ENCODE measurements at regions not wholly inside any gene's neighbourhood (a gene's known extent, or its start where the extent isn't known, plus 50 kb on each side); places are given as distances from the start of the nearest gene placed in this dataset.
"Not testable (repeated sequence)": the region's sequence is repeated elsewhere in the genome, so short reads cannot be mapped to it uniquely, and the experiment has no call there.

DNA sequence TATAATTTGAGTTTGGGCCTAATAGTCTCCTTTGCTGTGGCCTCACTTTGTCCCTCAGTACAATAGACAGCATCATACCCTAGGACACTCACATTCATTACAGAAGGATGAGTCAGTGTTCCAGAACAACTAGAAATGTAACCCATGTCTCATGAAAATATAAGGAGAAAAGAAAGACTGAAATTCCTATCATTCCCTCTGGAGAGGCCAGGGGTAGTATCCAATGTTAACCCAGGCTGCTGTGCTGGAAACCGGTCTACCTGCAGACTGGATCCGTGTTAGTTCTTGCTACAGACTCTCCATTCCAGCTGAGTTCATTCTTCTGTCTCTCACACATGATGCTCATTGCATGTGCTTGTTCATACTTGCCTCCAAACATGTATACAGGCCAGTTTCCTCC is 75.8 kb upstream of the HOXC13 start:
- Histone ChIP-seq H3K27me3 (no peaks in the 10 kb centered on the region; a peak in 1 of 22 replicates), H3K4me2 (no peak overlapping the region), H3K4me3 (no peak overlapping the region), H3K36me3 (no peaks in the 10 kb centered on the region), H3K9ac (no peak overlapping the region), H3K4me1 (no peaks in the 10 kb centered on the region), H3K9me3 (replicated peaks in 1 of 11) (no peaks in the 10 kb centered on the region), H4K20me1 (no peaks in the 10 kb centered on the region), H3K27ac (no peak overlapping the region)
- TF ChIP-seq Cebpa-rat (IDR thresholded peaks at IDR 0.05), result no peak

DNA sequence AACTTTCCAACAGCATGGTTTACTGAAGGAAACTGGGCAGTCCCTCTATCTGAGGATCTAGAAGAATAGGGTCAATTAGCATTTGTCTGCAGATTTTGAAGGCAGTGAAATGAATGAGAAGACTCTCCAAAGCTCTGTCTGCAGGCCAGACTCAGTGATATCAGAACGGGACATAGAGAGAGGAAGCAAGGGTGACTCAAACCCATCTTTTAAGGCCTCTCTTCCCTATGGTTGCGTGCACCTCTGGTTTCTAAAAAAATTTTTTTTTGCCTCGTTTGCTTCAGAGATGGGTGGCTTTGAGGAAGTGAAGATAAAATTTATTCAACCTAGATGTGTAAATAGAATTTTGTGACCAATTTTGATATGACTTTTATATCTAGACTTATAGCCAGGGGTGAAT is 71.9 kb upstream of the HOXC13 start:
- Histone ChIP-seq H3K36me3 (no peaks in the 10 kb centered on the region), H3K9me3 (replicated peaks in 1 of 11) (no peaks in the 10 kb centered on the region), H3K27ac (no peak overlapping the region), H3K4me2 (no peak overlapping the region), H3K9ac (no peak overlapping the region), H3K4me3 (no peak overlapping the region), H4K20me1 (no peaks in the 10 kb centered on the region), H3K4me1 (no peaks in the 10 kb centered on the region), H3K27me3 (no peaks in the 10 kb centered on the region; a peak in 1 of 22 replicates)
- no peak for TF ChIP-seq Cebpa-rat (IDR thresholded peaks at IDR 0.05)

DNA sequence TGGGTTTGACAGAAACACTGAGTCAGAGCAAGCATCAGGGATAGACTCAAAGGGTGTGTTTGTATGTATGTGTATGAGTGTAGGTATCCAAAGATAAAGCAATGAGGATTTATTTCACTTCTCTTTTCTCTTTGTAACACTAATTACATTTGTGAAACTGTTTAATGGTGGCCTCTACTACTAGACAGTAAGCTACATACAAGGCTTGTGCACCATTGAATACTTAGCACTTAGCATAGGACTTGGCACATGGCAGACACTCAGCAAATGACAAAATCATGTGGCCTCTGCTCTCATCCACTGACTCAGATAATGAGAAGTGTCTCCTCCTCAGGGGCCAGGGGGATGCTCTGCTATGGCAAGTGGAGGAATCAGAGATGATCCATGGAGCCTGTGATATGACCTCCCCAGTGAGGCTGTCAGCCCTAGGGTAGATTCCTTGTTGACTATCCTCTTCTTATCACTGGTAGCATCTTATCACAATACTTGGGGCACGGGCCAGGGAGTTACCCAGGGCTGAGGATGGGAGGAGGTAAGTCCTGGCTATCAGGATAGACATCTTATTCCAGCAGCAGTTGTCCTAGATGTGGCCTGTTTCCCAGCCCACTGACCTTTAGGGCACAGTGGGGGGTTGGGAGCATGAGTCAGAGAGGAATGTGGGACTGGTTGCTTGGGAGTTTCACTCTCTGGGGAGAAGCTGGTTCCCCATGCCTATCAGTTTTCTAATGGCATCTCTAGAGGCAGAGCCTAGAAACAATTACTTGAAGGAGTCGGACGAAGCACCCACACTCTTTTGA is 71.2 kb upstream of the HOXC13 start:
- Histone ChIP-seq H3K4me2 (no peak overlapping the region), H3K36me3 (no peaks in the 10 kb centered on the region), H4K20me1 (no peaks in the 10 kb centered on the region), H3K9me3 (replicated peaks in 1 of 11) (no peaks in the 10 kb centered on the region), H3K4me3 (no peak overlapping the region), H3K4me1 (no peaks in the 10 kb centered on the region), H3K27me3 (no peaks in the 10 kb centered on the region; a peak in 1 of 22 replicates), H3K27ac (no peak overlapping the region), H3K9ac (no peak overlapping the region)
- no peak for TF ChIP-seq Cebpa-rat (IDR thresholded peaks at IDR 0.05)

DNA sequence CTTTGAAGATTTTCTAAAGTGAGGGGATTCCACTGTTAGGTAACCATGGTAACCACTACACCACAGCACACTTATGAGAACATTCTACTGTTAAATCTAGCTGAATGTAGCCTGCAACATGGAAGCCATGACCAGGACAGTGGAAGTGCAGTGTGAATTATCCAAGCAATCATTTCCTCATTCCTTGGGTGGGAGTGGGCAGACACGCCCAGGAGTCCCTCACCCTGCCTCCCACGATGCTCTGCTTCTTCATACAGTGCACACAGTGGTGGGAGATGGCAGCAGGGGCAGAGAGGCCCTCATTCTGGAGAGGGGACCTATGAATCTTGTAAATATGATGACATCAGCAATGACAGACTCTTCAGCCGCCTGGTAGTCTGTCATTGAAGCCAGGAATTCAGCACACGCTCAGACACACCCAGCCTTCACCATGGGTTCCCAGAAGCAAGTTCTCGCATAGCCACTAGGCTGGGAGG is 70.1 kb upstream of the HOXC13 start:
- no peaks in the 10 kb centered on the region; a peak in 1 of 22 replicates for H3K27me3 ChIP-seq
- H3K4me2 ChIP-seq, result no peak overlapping the region
- H4K20me1 ChIP-seq, result no peaks in the 10 kb centered on the region
- H3K4me1 ChIP-seq, result no peaks in the 10 kb centered on the region
- no peak overlapping the region for H3K27ac ChIP-seq
- no peak overlapping the region for H3K9ac ChIP-seq
- H3K4me3 ChIP-seq, result no peak overlapping the region
- no peak for TF ChIP-seq Cebpa-rat (IDR thresholded peaks at IDR 0.05)
- no peaks in the 10 kb centered on the region for H3K9me3 ChIP-seq (replicated peaks in 1 of 11)
- H3K36me3 ChIP-seq, result no peaks in the 10 kb centered on the region

DNA sequence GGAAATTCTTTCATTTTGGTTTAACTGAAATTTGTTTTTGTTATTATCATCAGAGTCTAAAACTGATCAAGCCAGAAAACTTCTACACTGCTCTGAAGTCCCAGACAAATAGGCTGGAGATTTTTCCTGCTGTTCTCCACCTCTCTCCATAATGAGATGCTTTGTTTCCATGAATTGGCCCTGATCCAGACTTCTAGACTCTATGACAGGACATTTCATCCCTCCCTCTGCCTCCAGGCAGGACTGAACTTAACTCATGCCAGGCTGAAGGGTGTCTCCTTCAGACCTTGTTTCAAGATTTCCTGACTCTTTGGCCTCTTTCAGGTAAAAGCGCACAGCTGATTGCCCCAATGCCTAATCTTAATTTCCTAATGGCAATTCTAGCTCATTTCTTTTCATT is 69.1 kb upstream of the HOXC13 start:
- Histone ChIP-seq H3K9ac (no peak overlapping the region), H3K27ac (no peak overlapping the region), H3K27me3 (no peaks in the 10 kb centered on the region; a peak in 1 of 22 replicates), H3K4me3 (no peak overlapping the region), H4K20me1 (no peaks in the 10 kb centered on the region), H3K4me2 (no peak overlapping the region), H3K36me3 (no peaks in the 10 kb centered on the region), H3K9me3 (replicated peaks in 1 of 11) (no peaks in the 10 kb centered on the region), H3K4me1 (no peaks in the 10 kb centered on the region)
- no peak for TF ChIP-seq Cebpa-rat (IDR thresholded peaks at IDR 0.05)

DNA sequence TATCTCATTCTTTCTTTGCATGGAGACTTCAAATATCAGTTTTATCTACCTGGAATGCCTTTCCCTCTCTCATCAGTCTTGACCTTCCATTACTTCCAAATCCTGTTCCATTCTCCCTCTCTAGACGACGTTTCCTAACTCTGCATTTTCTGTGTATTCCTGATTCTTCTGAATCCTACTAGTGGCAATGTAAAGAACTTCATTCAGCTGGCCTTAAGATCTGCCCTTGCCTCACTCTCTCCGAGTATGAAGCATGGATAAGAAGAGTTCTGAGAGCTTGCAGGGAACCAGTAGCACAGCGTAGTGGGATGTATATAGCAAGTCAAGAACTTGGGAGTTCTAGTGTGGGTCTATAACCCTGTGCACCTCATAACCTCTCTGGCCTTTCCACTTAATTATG is 68.5 kb upstream of the HOXC13 start:
- Histone ChIP-seq H3K4me1 (no peaks in the 10 kb centered on the region), H4K20me1 (no peaks in the 10 kb centered on the region), H3K4me2 (no peak overlapping the region), H3K9ac (no peak overlapping the region), H3K36me3 (no peaks in the 10 kb centered on the region), H3K27me3 (no peaks in the 10 kb centered on the region), H3K4me3 (no peak overlapping the region), H3K27ac (no peak overlapping the region), H3K9me3 (replicated peaks in 1 of 11) (no peaks in the 10 kb centered on the region)
- TF ChIP-seq Cebpa-rat (IDR thresholded peaks at IDR 0.05), result no peak

DNA sequence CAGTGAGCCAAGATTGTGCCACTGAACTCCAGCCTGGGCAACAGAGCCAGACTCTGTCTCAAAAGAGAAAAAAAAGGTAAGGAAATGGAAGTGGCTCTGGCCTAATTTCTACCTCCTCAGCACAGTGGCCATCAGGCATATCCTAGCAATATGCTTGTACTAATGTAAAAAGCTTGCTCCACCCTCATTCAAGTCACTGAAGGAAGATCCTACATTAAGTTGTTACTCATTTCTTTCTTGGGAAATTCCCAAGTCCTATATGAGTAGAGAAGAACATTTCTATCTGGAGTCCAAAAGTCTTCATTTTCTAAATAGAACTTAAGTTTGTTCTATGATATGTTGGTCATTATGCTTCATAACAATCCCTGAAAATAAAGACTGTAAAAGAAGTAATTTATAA is 67.3 kb upstream of the HOXC13 start:
- Histone ChIP-seq H3K27ac (no peak overlapping the region), H3K27me3 (no peaks in the 10 kb centered on the region), H3K4me2 (no peak overlapping the region), H3K9me3 (replicated peaks in 1 of 11) (no peaks in the 10 kb centered on the region), H3K4me1 (no peaks in the 10 kb centered on the region), H3K36me3 (no peaks in the 10 kb centered on the region), H3K9ac (no peak overlapping the region), H4K20me1 (no peaks in the 10 kb centered on the region), H3K4me3 (no peak overlapping the region)
- TF ChIP-seq Cebpa-rat (IDR thresholded peaks at IDR 0.05), result no peak

DNA sequence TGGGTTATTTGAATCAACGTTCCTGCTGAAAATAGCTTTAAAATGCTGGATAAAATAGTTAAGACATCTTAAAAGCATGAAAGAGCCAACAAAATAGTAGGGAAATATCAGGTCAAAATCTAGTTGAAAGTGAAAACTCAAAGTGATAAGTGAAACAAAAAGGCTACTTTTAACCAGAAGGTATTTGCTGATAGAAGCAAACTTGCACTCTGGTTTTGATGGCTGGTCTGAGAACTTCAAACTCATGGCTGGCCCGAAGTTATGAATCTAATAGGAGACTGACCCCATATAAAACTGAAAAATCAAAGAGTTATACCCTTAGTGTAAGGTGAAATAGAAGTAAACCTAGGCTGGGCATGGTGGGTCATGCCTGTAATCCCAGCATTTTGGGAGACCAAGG is 66.3 kb upstream of the HOXC13 start:
- no peaks in the 10 kb centered on the region for H3K36me3 ChIP-seq
- H3K9me3 ChIP-seq (replicated peaks in 1 of 11), result peaks cover 0 to 4% (median 0%) of the 10 kb centered on the region in 11 experiments; a peak in 1 of 22 replicates
- no peak overlapping the region for H3K9ac ChIP-seq
- H3K27me3 ChIP-seq, result no peaks in the 10 kb centered on the region
- H4K20me1 ChIP-seq, result no peaks in the 10 kb centered on the region
- TF ChIP-seq Cebpa-rat (IDR thresholded peaks at IDR 0.05), result no peak
- H3K4me2 ChIP-seq, result no peak overlapping the region
- no peaks in the 10 kb centered on the region for H3K4me1 ChIP-seq
- H3K27ac ChIP-seq, result no peak overlapping the region
- H3K4me3 ChIP-seq, result no peak overlapping the region

DNA sequence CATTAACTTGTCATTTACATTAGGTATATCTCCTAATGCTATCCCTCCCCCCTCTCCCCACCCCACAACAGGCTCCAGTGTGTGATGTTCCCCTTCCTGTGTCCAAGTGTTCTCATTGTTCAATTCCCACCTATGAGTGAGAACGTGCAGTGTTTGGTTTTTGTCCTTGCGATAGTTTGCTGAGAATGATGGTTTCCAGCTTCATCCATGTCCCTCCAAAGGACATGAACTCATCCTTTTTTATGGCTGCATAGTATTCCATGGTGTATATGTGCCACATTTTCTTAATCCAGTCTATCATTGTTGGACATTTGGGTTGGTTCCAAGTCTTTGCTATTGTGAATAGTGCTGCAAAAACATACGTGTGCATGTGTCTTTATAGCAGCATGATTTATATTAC is 60.7 kb upstream of the HOXC13 start:
- H3K27me3 ChIP-seq; H3K27ac ChIP-seq; H4K20me1 ChIP-seq; H3K4me3 ChIP-seq; H3K36me3 ChIP-seq; H3K9me3 ChIP-seq (replicated peaks in 1 of 11); H3K4me2 ChIP-seq; H3K4me1 ChIP-seq; H3K9ac ChIP-seq: not testable (repeated sequence)

DNA sequence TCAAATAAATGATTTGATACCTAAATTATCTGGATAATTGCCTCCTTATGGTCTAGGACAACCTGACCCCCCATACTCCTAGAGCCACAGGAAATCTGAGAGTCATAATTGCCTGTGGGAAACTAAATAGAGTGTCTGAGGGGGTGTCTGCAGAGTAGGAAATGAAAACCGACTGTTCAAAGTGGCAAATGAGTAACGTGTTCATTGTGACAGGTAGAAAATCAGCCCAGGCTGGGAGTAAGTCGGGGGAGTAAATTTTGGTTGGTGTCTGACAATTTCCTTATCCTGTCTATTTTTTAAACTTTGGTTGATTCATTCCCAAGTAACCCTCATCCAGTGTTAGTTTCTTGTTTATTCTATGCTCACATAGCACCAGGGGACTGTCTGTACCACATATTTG is 51.6 kb upstream of the HOXC13 start:
- Histone ChIP-seq H3K27ac (no peak overlapping the region), H3K27me3 (no peaks in the 10 kb centered on the region; a peak in 1 of 22 replicates), H3K4me3 (no peak overlapping the region), H3K4me1 (peaks cover 0 to 4% (median 0%) of the 10 kb centered on the region in 10 experiments; a peak in 3 of 20 replicates), H3K9me3 (replicated peaks in 1 of 11) (no peaks in the 10 kb centered on the region), H3K36me3 (no peaks in the 10 kb centered on the region), H4K20me1 (no peaks in the 10 kb centered on the region), H3K4me2 (no peak overlapping the region), H3K9ac (no peak overlapping the region)
- TF ChIP-seq Cebpa-rat (IDR thresholded peaks at IDR 0.05), result no peak
